DOHH2 (cell line): ENCODE measurements at regions not wholly inside any gene's neighbourhood (a gene's known extent, or its start where the extent isn't known, plus 50 kb on each side); places are given as distances from the start of the nearest gene placed in this dataset.

ENCODE experiments used
- H3F3A ChIP-seq: fragments of 200-600 bp; sonication (generic), shearing (Covaris generic); 2 replicates; pipeline ENCODE4 v1.6.0; 2016; ENCODE audit warnings: antibody characterized with exemption, mild to moderate bottlenecking; ENCODE audit not compliant: control insufficient read depth, insufficient read depth
- H3K27ac ChIP-seq: fragments of 200-600 bp; sonication (generic); 2 replicates; pipeline ENCODE4 v1.5.1; 2014; ENCODE audit warnings: low read depth, mild to moderate bottlenecking, low read length, moderate library complexity
- H3K27me3 ChIP-seq: fragments of 200-600 bp; sonication (generic); 2 replicates; pipeline ENCODE4 v1.6.1; 2014; ENCODE audit warnings: mild to moderate bottlenecking, low read length, mixed read lengths; ENCODE audit not compliant: control insufficient read depth
- H3K36me3 ChIP-seq: fragments of 200-600 bp; sonication (generic); 2 replicates; pipeline ENCODE4 v1.6.1; 2014; ENCODE audit warnings: mild to moderate bottlenecking, low read length, moderate library complexity, mixed read lengths; ENCODE audit not compliant: control insufficient read depth
- H3K4me1 ChIP-seq: fragments of 200-600 bp; sonication (generic); 2 replicates; pipeline ENCODE4 v1.6.1; 2014; ENCODE audit warnings: mild to moderate bottlenecking, low read length, mixed read lengths; ENCODE audit not compliant: control insufficient read depth
- H3K4me2 ChIP-seq: fragments of 200-600 bp; sonication (generic); 2 replicates; pipeline ENCODE4 v1.6.0; 2014; ENCODE audit warnings: mild to moderate bottlenecking, low read length, moderate library complexity
- H3K4me3 ChIP-seq: fragments of 200-600 bp; sonication (generic); 2 replicates; pipeline ENCODE4 v1.5.1; 2014; ENCODE audit warnings: mild to moderate bottlenecking, low read length, mixed read lengths
- H3K79me2 ChIP-seq: fragments of 200-600 bp; sonication (generic); 2 replicates; pipeline ENCODE4 v1.6.1; 2014; ENCODE audit warnings: mild to moderate bottlenecking, low read length, mixed read lengths; ENCODE audit not compliant: control insufficient read depth
- H3K9me2 ChIP-seq: fragments of 200-600 bp; sonication (generic); replicated peaks from 2 replicates; pipeline ENCODE4 v1.6.1; 2014; ENCODE audit warnings: mild to moderate bottlenecking, low read length, mixed read lengths; ENCODE audit not compliant: control insufficient read depth
- H3K9me3 ChIP-seq: fragments of 200-600 bp; sonication (generic); 2 replicates; pipeline ENCODE4 v1.6.1; 2014; ENCODE audit warnings: antibody characterized with exemption, low read length, mixed read lengths; ENCODE audit not compliant: control insufficient read depth, insufficient read depth
- H4K20me1 ChIP-seq: fragments of 200-600 bp; sonication (generic); 2 replicates; pipeline ENCODE4 v1.6.0; 2014; ENCODE audit warnings: low read depth, mild to moderate bottlenecking, antibody characterized with exemption, low read length, moderate library complexity; ENCODE audit not compliant: control insufficient read depth, insufficient read depth
- EZH2phosphoT487 ChIP-seq: fragments of 200-600 bp; sonication (generic); IDR thresholded peaks from 2 replicates; pipeline ENCODE4 v1.6.1; 2017; ENCODE audit warnings: borderline replicate concordance, mild to moderate bottlenecking, antibody characterized with exemption, low read length, moderate library complexity, mixed read lengths
- TF ChIP-seq, protein P1 (sequence below): fragments of 200-600 bp; sonication (generic); IDR thresholded peaks from one replicate; pipeline ENCODE4 v1.5.1; 2014; ENCODE audit warnings: antibody characterized with exemption, mild to moderate bottlenecking, low read depth, low read length; ENCODE audit not compliant: poor library complexity, severe bottlenecking

DNA sequence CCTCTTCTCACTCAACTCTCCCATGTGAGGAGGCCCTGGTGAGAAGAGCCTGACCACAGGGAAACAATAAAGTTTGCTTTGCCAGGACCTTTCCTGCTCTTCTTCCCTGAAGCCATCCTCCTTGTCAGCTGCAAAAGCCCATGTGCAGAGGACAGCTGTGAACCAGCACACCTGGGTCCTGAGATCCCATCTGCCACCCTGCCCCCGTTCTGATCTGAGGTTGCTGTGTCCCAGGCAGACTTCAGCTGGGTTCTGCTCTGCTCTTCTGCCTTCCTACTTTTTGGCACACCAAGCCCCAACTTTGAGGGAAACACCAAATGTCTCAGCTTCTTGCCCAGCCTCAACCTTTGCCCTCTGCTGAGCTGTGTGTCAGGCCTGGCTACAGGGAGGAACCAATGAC is 595.1 kb upstream of the ARPP21 start:
- Histone ChIP-seq H3K9me3 (no peaks in the 10 kb centered on the region), H3K9me2 (no peaks in the 10 kb centered on the region), H3K4me1 (no peaks in the 10 kb centered on the region), H4K20me1 (no peaks in the 10 kb centered on the region), H3K4me2 (no peak overlapping the region), H3F3A (no peaks in the 10 kb centered on the region), H3K4me3 (no peak overlapping the region), H3K79me2 (no peaks in the 10 kb centered on the region), H3K27ac (no peak overlapping the region), H3K36me3 (no peaks in the 10 kb centered on the region), H3K27me3 (no peaks in the 10 kb centered on the region)
- TF ChIP-seq EZH2phosphoT487: no peak
- TF ChIP-seq, protein P1, sequence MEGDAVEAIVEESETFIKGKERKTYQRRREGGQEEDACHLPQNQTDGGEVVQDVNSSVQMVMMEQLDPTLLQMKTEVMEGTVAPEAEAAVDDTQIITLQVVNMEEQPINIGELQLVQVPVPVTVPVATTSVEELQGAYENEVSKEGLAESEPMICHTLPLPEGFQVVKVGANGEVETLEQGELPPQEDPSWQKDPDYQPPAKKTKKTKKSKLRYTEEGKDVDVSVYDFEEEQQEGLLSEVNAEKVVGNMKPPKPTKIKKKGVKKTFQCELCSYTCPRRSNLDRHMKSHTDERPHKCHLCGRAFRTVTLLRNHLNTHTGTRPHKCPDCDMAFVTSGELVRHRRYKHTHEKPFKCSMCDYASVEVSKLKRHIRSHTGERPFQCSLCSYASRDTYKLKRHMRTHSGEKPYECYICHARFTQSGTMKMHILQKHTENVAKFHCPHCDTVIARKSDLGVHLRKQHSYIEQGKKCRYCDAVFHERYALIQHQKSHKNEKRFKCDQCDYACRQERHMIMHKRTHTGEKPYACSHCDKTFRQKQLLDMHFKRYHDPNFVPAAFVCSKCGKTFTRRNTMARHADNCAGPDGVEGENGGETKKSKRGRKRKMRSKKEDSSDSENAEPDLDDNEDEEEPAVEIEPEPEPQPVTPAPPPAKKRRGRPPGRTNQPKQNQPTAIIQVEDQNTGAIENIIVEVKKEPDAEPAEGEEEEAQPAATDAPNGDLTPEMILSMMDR: no peak

DNA sequence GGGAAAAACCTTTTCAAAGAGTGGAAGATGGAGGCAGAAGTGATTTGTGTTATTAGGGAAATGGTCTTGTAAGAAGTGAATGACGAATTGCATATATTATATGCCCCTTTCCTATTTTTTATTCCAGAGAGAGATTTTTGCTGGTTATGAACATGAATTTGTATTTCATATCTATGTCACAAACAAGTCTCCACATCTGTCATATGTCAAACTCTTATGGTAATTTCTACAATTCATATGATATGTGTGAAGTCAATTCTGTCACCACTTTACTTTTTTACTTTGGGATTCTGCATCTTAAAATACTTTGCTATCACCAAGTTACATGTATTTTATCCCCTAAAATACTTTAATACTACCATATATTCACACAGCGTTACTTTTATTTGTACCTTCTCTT is 594.2 kb upstream of the ARPP21 start:
- TF ChIP-seq, protein P1: no peak
- no peak for TF ChIP-seq EZH2phosphoT487
- H3K9me3 ChIP-seq: no peaks in the 10 kb centered on the region

DNA sequence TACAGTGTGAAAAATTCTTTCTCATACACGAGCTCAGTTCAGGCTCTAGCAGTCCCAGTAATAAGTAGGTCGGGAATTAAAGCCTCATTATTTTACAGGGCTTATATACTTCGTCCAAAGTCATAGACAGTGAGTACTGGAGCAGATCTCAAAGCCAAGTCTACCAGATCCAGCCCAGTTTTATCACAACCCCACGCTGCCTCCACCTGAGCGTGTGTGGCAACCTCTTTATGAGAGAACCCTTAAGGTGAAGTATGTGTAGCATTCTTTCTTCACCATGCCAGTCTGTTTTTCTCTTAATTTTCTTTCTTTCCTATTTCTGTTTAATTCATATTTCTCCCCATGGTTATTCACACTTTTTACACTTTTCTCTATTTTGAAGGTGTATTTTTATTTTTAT is 574.6 kb upstream of the ARPP21 start:
- no peaks in the 10 kb centered on the region for H3F3A ChIP-seq
- H3K9me2 ChIP-seq: no peaks in the 10 kb centered on the region
- H3K27ac ChIP-seq: no peak overlapping the region
- TF ChIP-seq, protein P1: no peak
- TF ChIP-seq EZH2phosphoT487: no peak
- no peak overlapping the region for H3K4me3 ChIP-seq
- no peaks in the 10 kb centered on the region for H3K27me3 ChIP-seq
- H3K9me3 ChIP-seq: no peaks in the 10 kb centered on the region
- H4K20me1 ChIP-seq: no peaks in the 10 kb centered on the region
- H3K4me2 ChIP-seq: no peak overlapping the region
- H3K36me3 ChIP-seq: no peaks in the 10 kb centered on the region
- H3K79me2 ChIP-seq: no peaks in the 10 kb centered on the region
- no peaks in the 10 kb centered on the region for H3K4me1 ChIP-seq

More for the DNA sequence above, 594.2 kb upstream of the ARPP21 start:
- Histone ChIP-seq H3K79me2 (no peaks in the 10 kb centered on the region), H3K36me3 (no peaks in the 10 kb centered on the region), H3K4me2 (no peak overlapping the region), H3K9me2 (no peaks in the 10 kb centered on the region), H3F3A (no peaks in the 10 kb centered on the region), H3K4me3 (no peak overlapping the region), H3K4me1 (no peaks in the 10 kb centered on the region), H4K20me1 (no peaks in the 10 kb centered on the region), H3K27me3 (no peaks in the 10 kb centered on the region), H3K27ac (no peak overlapping the region)

DNA sequence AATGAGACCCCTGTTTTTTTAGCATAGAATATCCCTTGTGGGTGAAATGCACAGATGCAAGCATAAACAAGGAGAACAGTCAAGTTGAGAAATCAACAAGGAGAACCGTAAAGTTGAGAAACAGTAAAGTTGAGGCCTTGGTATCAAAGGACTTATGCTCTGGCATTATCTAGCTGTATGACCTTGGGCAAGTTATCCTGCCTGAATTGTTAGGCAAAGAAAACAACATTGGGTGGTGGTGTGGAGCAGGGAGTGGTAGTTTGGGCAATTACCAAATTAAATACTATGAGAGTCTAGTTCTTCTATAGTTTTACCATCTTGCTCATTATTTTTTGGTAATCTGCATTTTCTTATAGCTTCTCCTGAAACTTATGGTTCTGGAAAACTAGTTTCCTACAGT is 573.4 kb upstream of the ARPP21 start:
- Histone ChIP-seq H3K4me2 (no peak overlapping the region), H3K36me3 (no peaks in the 10 kb centered on the region), H3K9me2 (no peaks in the 10 kb centered on the region), H3K79me2 (no peaks in the 10 kb centered on the region), H3K4me1 (no peaks in the 10 kb centered on the region), H3F3A (no peaks in the 10 kb centered on the region), H4K20me1 (no peaks in the 10 kb centered on the region), H3K4me3 (no peak overlapping the region), H3K9me3 (no peaks in the 10 kb centered on the region), H3K27ac (no peak overlapping the region), H3K27me3 (no peaks in the 10 kb centered on the region)
- TF ChIP-seq, protein P1: no peak
- no peak for TF ChIP-seq EZH2phosphoT487
